Skeletal muscle satellite cell (primary cell): ENCODE measurements at regions not wholly inside any gene's neighbourhood (a gene's known extent, or its start where the extent isn't known, plus 50 kb on each side); places are given as distances from the start of the nearest gene placed in this dataset.

Experiments used
- H3K27me3 ChIP-seq: 2 replicates; pipeline ENCODE4 v1.7.0; 2013; ENCODE audit warnings: low read length; ENCODE audit not compliant: control insufficient read depth, insufficient read depth
- H3K36me3 ChIP-seq: 2 replicates; pipeline ENCODE4 v1.7.0; 2013; ENCODE audit warnings: mild to moderate bottlenecking, control low read depth, low read length; ENCODE audit not compliant: insufficient read depth
- H3K4me1 ChIP-seq: 2 replicates; pipeline ENCODE4 v1.7.0; 2013; ENCODE audit warnings: low read length; ENCODE audit not compliant: control insufficient read depth, insufficient read depth
- H3K4me2 ChIP-seq: 2 replicates; pipeline ENCODE4 v1.7.0; 2013; ENCODE audit warnings: mild to moderate bottlenecking, low read length
- H3K4me3 ChIP-seq: 2 replicates; pipeline ENCODE4 v1.7.0; 2013; ENCODE audit warnings: low read length
- H3K9ac ChIP-seq: 2 replicates; pipeline ENCODE4 v1.7.0; 2013; ENCODE audit warnings: mild to moderate bottlenecking, low read depth, low read length, moderate library complexity
- H3K9me3 ChIP-seq: replicated peaks from 2 replicates; pipeline ENCODE4 v1.7.0; 2013; ENCODE audit warnings: mild to moderate bottlenecking, control low read depth, low read length

- Histone ChIP-seq H3K36me3 (no peaks in the 10 kb centered on the region), H3K9me3 (no peaks in the 10 kb centered on the region), H3K27me3 (no peaks in the 10 kb centered on the region), H3K9ac (no peak overlapping the region), H3K4me3 (no peak overlapping the region), H3K4me2 (no peak overlapping the region), H3K4me1 (no peaks in the 10 kb centered on the region)
These were observed 385.2 kb downstream of the FRK start for GRCh38 chr6:115675443-115675842.

- Histone ChIP-seq H3K9ac (no peak overlapping the region), H3K4me2 (no peak overlapping the region), H3K36me3 (no peaks in the 10 kb centered on the region), H3K9me3 (no peaks in the 10 kb centered on the region), H3K4me1 (no peaks in the 10 kb centered on the region), H3K27me3 (no peaks in the 10 kb centered on the region), H3K4me3 (no peak overlapping the region)
These were observed 391.9 kb downstream of the FRK start for GRCh38 chr6:115668781-115669180.

- Histone ChIP-seq H3K4me1 (no peaks in the 10 kb centered on the region), H3K4me2 (no peak overlapping the region)
These were observed 392.5 kb downstream of the FRK start for GRCh38 chr6:115668211-115668610.

GRCh38 chr6:115667478-115668026, 393.1 kb downstream of the FRK start:
- H3K4me2 ChIP-seq, result no peak overlapping the region
- no peaks in the 10 kb centered on the region for H3K9me3 ChIP-seq
- H3K4me3 ChIP-seq, result no peak overlapping the region
- no peaks in the 10 kb centered on the region for H3K4me1 ChIP-seq
- H3K27me3 ChIP-seq, result no peaks in the 10 kb centered on the region
- no peaks in the 10 kb centered on the region for H3K36me3 ChIP-seq
- H3K9ac ChIP-seq, result no peak overlapping the region

More at GRCh38 chr6:115668211-115668610, 392.5 kb downstream of the FRK start:
- Histone ChIP-seq H3K4me3 (no peak overlapping the region), H3K36me3 (no peaks in the 10 kb centered on the region), H3K9ac (no peak overlapping the region), H3K27me3 (no peaks in the 10 kb centered on the region), H3K9me3 (no peaks in the 10 kb centered on the region)

GRCh38 chr6:115666997-115667396, 393.7 kb downstream of the FRK start:
- Histone ChIP-seq H3K4me2 (no peak overlapping the region), H3K4me1 (no peaks in the 10 kb centered on the region), H3K27me3 (no peaks in the 10 kb centered on the region), H3K36me3 (no peaks in the 10 kb centered on the region), H3K9me3 (no peaks in the 10 kb centered on the region), H3K4me3 (no peak overlapping the region), H3K9ac (no peak overlapping the region)

- H3K9me3 ChIP-seq, result no peaks in the 10 kb centered on the region
- H3K27me3 ChIP-seq, result no peaks in the 10 kb centered on the region
These were observed 395.4 kb downstream of the FRK start for GRCh38 chr6:115665310-115665709.

GRCh38 chr6:115663681-115664080, 397.0 kb downstream of the FRK start:
- no peak overlapping the region for H3K4me3 ChIP-seq
- H3K27me3 ChIP-seq, result no peaks in the 10 kb centered on the region
- no peaks in the 10 kb centered on the region for H3K4me1 ChIP-seq
- H3K36me3 ChIP-seq, result no peaks in the 10 kb centered on the region
- H3K9ac ChIP-seq, result no peak overlapping the region
- no peak overlapping the region for H3K4me2 ChIP-seq
- no peaks in the 10 kb centered on the region for H3K9me3 ChIP-seq

More at GRCh38 chr6:115665310-115665709, 395.4 kb downstream of the FRK start:
- H3K4me3 ChIP-seq, result no peak overlapping the region
- no peaks in the 10 kb centered on the region for H3K36me3 ChIP-seq
- H3K9ac ChIP-seq, result no peak overlapping the region
- H3K4me2 ChIP-seq, result no peak overlapping the region
- no peaks in the 10 kb centered on the region for H3K4me1 ChIP-seq

GRCh38 chr6:115643762-115644161, 416.9 kb downstream of the FRK start:
- no peaks in the 10 kb centered on the region for H3K36me3 ChIP-seq
- H3K27me3 ChIP-seq, result no peaks in the 10 kb centered on the region
- H3K9ac ChIP-seq, result no peak overlapping the region

GRCh38 chr6:115634887-115635286, 425.8 kb downstream of the FRK start:
- no peaks in the 10 kb centered on the region for H3K27me3 ChIP-seq
- H3K4me3 ChIP-seq, result no peak overlapping the region
- H3K4me1 ChIP-seq, result no peaks in the 10 kb centered on the region
- H3K36me3 ChIP-seq, result no peaks in the 10 kb centered on the region
- H3K9me3 ChIP-seq, result no peaks in the 10 kb centered on the region
- H3K9ac ChIP-seq, result no peak overlapping the region
- no peak overlapping the region for H3K4me2 ChIP-seq

More at GRCh38 chr6:115643762-115644161, 416.9 kb downstream of the FRK start:
- Histone ChIP-seq H3K9me3 (no peaks in the 10 kb centered on the region), H3K4me2 (no peak overlapping the region), H3K4me1 (no peaks in the 10 kb centered on the region), H3K4me3 (no peak overlapping the region)

- Histone ChIP-seq H3K27me3 (no peaks in the 10 kb centered on the region), H3K4me3 (no peak overlapping the region), H3K4me2 (no peak overlapping the region), H3K4me1 (no peaks in the 10 kb centered on the region), H3K9me3 (no peaks in the 10 kb centered on the region), H3K36me3 (no peaks in the 10 kb centered on the region), H3K9ac (no peak overlapping the region)
These were observed 426.6 kb downstream of the FRK start for GRCh38 chr6:115634131-115634530.

- no peak overlapping the region for H3K4me2 ChIP-seq
- no peaks in the 10 kb centered on the region for H3K4me1 ChIP-seq
- no peaks in the 10 kb centered on the region for H3K9me3 ChIP-seq
- H3K9ac ChIP-seq, result no peak overlapping the region
- H3K36me3 ChIP-seq, result no peaks in the 10 kb centered on the region
- H3K27me3 ChIP-seq, result no peaks in the 10 kb centered on the region
- H3K4me3 ChIP-seq, result no peak overlapping the region
These were observed 429.7 kb downstream of the FRK start for GRCh38 chr6:115631028-115631427.

GRCh38 chr6:115630424-115631024, 430.2 kb downstream of the FRK start:
- no peak overlapping the region for H3K9ac ChIP-seq
- no peak overlapping the region for H3K4me3 ChIP-seq
- H3K4me1 ChIP-seq, result no peaks in the 10 kb centered on the region
- H3K27me3 ChIP-seq, result no peaks in the 10 kb centered on the region
- H3K36me3 ChIP-seq, result no peaks in the 10 kb centered on the region
- no peak overlapping the region for H3K4me2 ChIP-seq
- no peaks in the 10 kb centered on the region for H3K9me3 ChIP-seq
